ENCODE measurements at regions not wholly inside any gene's neighbourhood (a gene's known extent, or its start where the extent isn't known, plus 50 kb on each side); places are given as distances from the start of the nearest gene placed in this dataset.
"Not testable (repeated sequence)": the region's sequence is repeated elsewhere in the genome, so short reads cannot be mapped to it uniquely, and the experiment has no call there.

DNA sequence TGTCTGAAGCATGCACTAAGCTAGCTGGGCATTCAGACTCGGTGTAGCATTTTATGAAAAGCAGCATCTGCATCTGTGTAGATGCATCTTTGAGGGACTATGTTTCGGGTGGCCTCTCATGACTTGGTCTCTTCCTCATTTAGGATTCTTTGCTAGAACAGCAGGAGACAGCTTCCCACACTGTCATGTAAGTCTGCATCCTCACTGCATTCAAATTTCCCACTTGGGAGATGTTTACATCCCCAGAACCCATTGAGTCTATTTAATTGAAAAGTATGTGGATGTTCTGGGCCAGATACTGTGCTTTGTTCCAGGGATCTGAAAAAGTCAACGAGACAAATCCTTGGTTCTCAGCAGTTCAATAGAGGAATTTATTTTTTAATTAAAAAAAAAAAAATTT is 198.6 kb upstream of the EEF2KMT start:
- Histone ChIP-seq H3K56ac (ENCODE audit: extremely low read depth, insufficient read depth, low read length) (no peak overlapping the region), H3K4ac (ENCODE audit: low read depth, low read length) (no peak overlapping the region), H3K27me3 (ENCODE audit: control insufficient read depth, insufficient read depth, low read length) (no peaks in the 10 kb centered on the region), H3K79me1 (ENCODE audit: low read depth in 1 of 2, low read length in 2 of 2) (no peaks in the 10 kb centered on the region), H3K27ac (ENCODE audit: insufficient read depth, low read length) (no peak overlapping the region), H4K20me1 (ENCODE audit: insufficient read depth, low read length) (no peaks in the 10 kb centered on the region), H2BK20ac (ENCODE audit: low read depth, low read length) (no peak overlapping the region), H3K36me3 (ENCODE audit: control insufficient read depth, insufficient read depth, low read length) (no peaks in the 10 kb centered on the region), H2BK120ac (ENCODE audit: low read depth, low read length) (no peak overlapping the region), H3K9me3 (ENCODE audit: control insufficient read depth, insufficient read depth, low read length) (0 out of 2 replicates have a peak, but pooled peaks cover 3% of the 10 kb centered on the region), H3K18ac (ENCODE audit: low read depth, low read length) (no peak overlapping the region), H2BK15ac (ENCODE audit: low read depth, low read length) (no peak overlapping the region), H4K8ac (ENCODE audit: low read depth in 2 of 2, low read length in 2 of 2) (no peak overlapping the region), H3K4me1 (ENCODE audit: control insufficient read depth, insufficient read depth, low read length) (no peaks in the 10 kb centered on the region), H2BK5ac (ENCODE audit: low read depth, low read length, poor library complexity, severe bottlenecking) (no peak overlapping the region), H2AK5ac (ENCODE audit: low read depth, low read length) (no peak overlapping the region), H4K5ac (ENCODE audit: low read depth, low read length) (no peak overlapping the region), H2AK9ac (replicated peaks; ENCODE audit: low read depth, low read length, poor library complexity) (no peak overlapping the region), H2AFZ (replicated peaks; ENCODE audit: low read length, poor library complexity) (no peak overlapping the region), H3K4me3 (ENCODE audit: insufficient read depth, low read depth, low read length) (no peak overlapping the region), H3K14ac (replicated peaks; ENCODE audit: low read depth, low read length) (no peak overlapping the region), H3K23ac (ENCODE audit: low read depth, low read length) (no peak overlapping the region), H3K9me1 (ENCODE audit: insufficient read depth, low read length) (no peaks in the 10 kb centered on the region), H4K91ac (ENCODE audit: insufficient read depth, low read depth, low read length) (no peak overlapping the region), H3K4me2 (ENCODE audit: low read depth, low read length) (no peak overlapping the region), H3K9ac (ENCODE audit: low read depth, low read length) (no peak overlapping the region)
- DNase-seq, result no peak
- no CpG with 5 or more reads among the region's 3 CpGs for WGBS, 2 experiments (ENCODE audit: extremely low coverage in 2 of 2, insufficient read length in 1 of 2)
- CTCF ChIA-PET, result no interaction called here
- TF ChIP-seq CHD1 (IDR thresholded peaks at IDR 0.05; ENCODE audit: low read depth, low read length), result no peak
- no peak for TF ChIP-seq MAFK (IDR thresholded peaks at IDR 0.05; ENCODE audit: low read depth, low read length)
- POLR2A ChIA-PET (ENCODE audit: unreplicated experiment), result no interaction called here
- dilution Hi-C loops (cut with HindIII; ENCODE audit: low sequenced_read_pairs, unreplicated experiment) (no loop called here), intact Hi-C loops (cut with micrococcal nuclease) (no loop called here), in situ Hi-C loops (cut with MboI; ENCODE audit: low sequenced_read_pairs) (no loop called here)
- ATAC-seq (ENCODE audit: low read depth), result no peak
- BruUV-seq (replicated peaks), result no TSS peak

DNA sequence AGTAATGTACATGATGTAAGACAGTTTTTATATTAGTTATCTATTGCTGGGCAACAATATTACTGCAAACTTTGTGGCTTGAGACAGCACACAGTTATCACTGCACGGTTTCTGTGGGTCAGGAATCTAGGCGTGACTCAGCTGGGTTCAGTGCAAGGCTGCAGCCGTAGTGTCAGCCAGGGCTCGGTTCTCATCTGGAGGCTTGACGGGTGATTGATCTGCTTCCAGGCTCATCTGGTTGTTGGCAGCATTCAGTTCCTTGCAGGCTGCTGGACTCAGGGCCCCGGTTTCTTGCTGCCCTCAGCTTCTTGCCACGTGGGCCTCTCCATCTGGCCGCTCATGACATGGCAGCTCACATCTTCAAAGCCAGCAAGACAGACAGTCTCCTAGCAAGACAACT is 197.7 kb upstream of the EEF2KMT start:
- H2AFZ ChIP-seq (replicated peaks; ENCODE audit: low read length, poor library complexity); dilution Hi-C loops (cut with HindIII; ENCODE audit: low sequenced_read_pairs, unreplicated experiment); H4K20me1 ChIP-seq (ENCODE audit: insufficient read depth, low read length); H3K23ac ChIP-seq (ENCODE audit: low read depth, low read length); H4K8ac ChIP-seq (ENCODE audit: low read depth in 2 of 2, low read length in 2 of 2); H3K9me1 ChIP-seq (ENCODE audit: insufficient read depth, low read length); DNase-seq; H3K79me1 ChIP-seq (ENCODE audit: low read depth in 1 of 2, low read length in 2 of 2); H3K36me3 ChIP-seq (ENCODE audit: control insufficient read depth, insufficient read depth, low read length); POLR2A ChIA-PET (ENCODE audit: unreplicated experiment); H2BK5ac ChIP-seq (ENCODE audit: low read depth, low read length, poor library complexity, severe bottlenecking); in situ Hi-C loops (cut with MboI; ENCODE audit: low sequenced_read_pairs); H3K27ac ChIP-seq (ENCODE audit: insufficient read depth, low read length); H2BK120ac ChIP-seq (ENCODE audit: low read depth, low read length); H4K91ac ChIP-seq (ENCODE audit: insufficient read depth, low read depth, low read length); H2BK15ac ChIP-seq (ENCODE audit: low read depth, low read length); H3K18ac ChIP-seq (ENCODE audit: low read depth, low read length); ATAC-seq (ENCODE audit: low read depth); H3K4me2 ChIP-seq (ENCODE audit: low read depth, low read length); H2AK9ac ChIP-seq (replicated peaks; ENCODE audit: low read depth, low read length, poor library complexity); CTCF ChIA-PET; H2BK20ac ChIP-seq (ENCODE audit: low read depth, low read length); H3K4ac ChIP-seq (ENCODE audit: low read depth, low read length); intact Hi-C loops (cut with micrococcal nuclease); BruUV-seq (replicated peaks); H4K5ac ChIP-seq (ENCODE audit: low read depth, low read length); H3K14ac ChIP-seq (replicated peaks; ENCODE audit: low read depth, low read length); H2AK5ac ChIP-seq (ENCODE audit: low read depth, low read length); H3K56ac ChIP-seq (ENCODE audit: extremely low read depth, insufficient read depth, low read length); H3K27me3 ChIP-seq (ENCODE audit: control insufficient read depth, insufficient read depth, low read length); H3K4me3 ChIP-seq (ENCODE audit: insufficient read depth, low read depth, low read length); H3K9ac ChIP-seq (ENCODE audit: low read depth, low read length); H3K9me3 ChIP-seq (ENCODE audit: control insufficient read depth, insufficient read depth, low read length); H3K4me1 ChIP-seq (ENCODE audit: control insufficient read depth, insufficient read depth, low read length): not testable (repeated sequence)
- WGBS, 2 experiments (ENCODE audit: extremely low coverage in 2 of 2, insufficient read length in 1 of 2), result 16% methylated on average over 4 of the region's 8 CpGs; no CpG with 5 or more reads in 1 of the 2 experiments
